Spleen (tissue), 7 donors: ENCODE measurements at regions not wholly inside any gene's neighbourhood (a gene's known extent, or its start where the extent isn't known, plus 50 kb on each side); places are given as distances from the start of the nearest gene placed in this dataset.

Experiments
- CTCF ChIP-seq, 11 experiments: fragments of 200-600 bp in 7 of 11; fragments of 450-650 bp in 4 of 11; sonication (generic) in 4 of 11; IDR thresholded peaks in 8 of 11; conservative IDR thresholded peaks in 3 of 11; 1 replicate in 7 of 11; 2 replicates in 4 of 11; pipeline versions ENCODE4 v1.4.0 to v1.8.0; 2016 to 2021; ENCODE audit warnings: antibody characterized with exemption in 11 of 11, inconsistent platforms in 4 of 11, mild to moderate bottlenecking in 1 of 11
- POLR2AphosphoS5 ChIP-seq, 3 donors: sonication (generic); formaldehyde crosslinking; IDR thresholded peaks; one replicate each; pipeline ENCODE4 v1.5.1; 2017; ENCODE audit warnings: antibody characterized with exemption in 3 of 3
- donor health status: DM: no; HTN: no; CAD: no; lungs with moderate emphysema.
- donor health status: DM: no; HTN: no; CAD: no.
- donor health status: DM: no; HTN: no; CAD: no.

GRCh38 chr6:121755485-121755884 is 320.0 kb downstream of the GJA1 start:
- TF ChIP-seq CTCF (IDR thresholded peaks at IDR 0.05 in 8 of 11, conservative IDR thresholded peaks at IDR 0.05 in 3 of 11), result no peak
- TF ChIP-seq POLR2AphosphoS5 (IDR thresholded peaks at IDR 0.05), result no peak
